ENCODE measurements at regions not wholly inside any gene's neighbourhood (a gene's known extent, or its start where the extent isn't known, plus 50 kb on each side); places are given as distances from the start of the nearest gene placed in this dataset.

- H3K27ac ChIP-seq (ENCODE audit: extremely low read depth, low read depth, low read length), result no peak overlapping the region
- no peaks in the 10 kb centered on the region for H3K36me3 ChIP-seq (ENCODE audit: control insufficient read depth in 2 of 2, insufficient read depth in 1 of 2, low read length in 2 of 2)
- TF ChIP-seq GLIS2 (tag by site-specific recombination; IDR thresholded peaks at IDR 0.05) (no peak), ZNF549 (tag by site-specific recombination; IDR thresholded peaks at IDR 0.05) (no peak), ZNF302 (tag by site-specific recombination; IDR thresholded peaks at IDR 0.05; ENCODE audit: low read depth) (no peak), ZNF366 (tag by site-specific recombination; conservative IDR thresholded peaks at IDR 0.05) (no peak), ZBTB11 (tag by site-specific recombination; conservative IDR thresholded peaks at IDR 0.05; ENCODE audit: low read depth) (no peak)
- ChIA-PET CTCF (no interaction called here), POLR2A (no interaction called here)
- H3K4me3 ChIP-seq (ENCODE audit: low read depth, low read length), result no peak overlapping the region
- H3K9me3 ChIP-seq (ENCODE audit: control insufficient read depth, insufficient read depth, low read depth, low read length), result no peaks in the 10 kb centered on the region; the same call in none of the 2 replicates
- H3K4me1 ChIP-seq (ENCODE audit: control insufficient read depth, insufficient read depth, low read length), result no peaks in the 10 kb centered on the region
Observed at GRCh38 chr5:124200381-124200780, 546.1 kb downstream of the ZNF608 start.

- H3K4me3 ChIP-seq (ENCODE audit: low read depth, low read length), result no peak overlapping the region
- ChIA-PET CTCF (no interaction called here), POLR2A (no interaction called here)
- no peaks in the 10 kb centered on the region for H3K36me3 ChIP-seq (ENCODE audit: control insufficient read depth in 2 of 2, insufficient read depth in 1 of 2, low read length in 2 of 2)
- H3K4me1 ChIP-seq (ENCODE audit: control insufficient read depth, insufficient read depth, low read length), result no peaks in the 10 kb centered on the region
- no peak overlapping the region for H3K27ac ChIP-seq (ENCODE audit: extremely low read depth, low read depth, low read length)
- TF ChIP-seq ZBTB21 (tag by site-specific recombination; IDR thresholded peaks at IDR 0.05), result no peak
- H3K9me3 ChIP-seq (ENCODE audit: control insufficient read depth, insufficient read depth, low read depth, low read length), result no peaks in the 10 kb centered on the region; the same call in none of the 2 replicates
Observed at GRCh38 chr5:124199893-124200292, 546.5 kb downstream of the ZNF608 start.

- CTCF ChIA-PET, result interaction anchor here (0.8 kb wide), 1 partner anchor 16 kb away, joined by 3 read pairs; no protein-coding TSS in a partner anchor
- TF ChIP-seq ZNF211 (tag by site-specific recombination; IDR thresholded peaks at IDR 0.05; ENCODE audit: low read depth) (no peak), RBAK (tag by site-specific recombination; IDR thresholded peaks at IDR 0.05) (no peak), YY2 (tag by site-specific recombination; IDR thresholded peaks at IDR 0.05) (no peak), ZNF132 (tag by site-specific recombination; IDR thresholded peaks at IDR 0.05; ENCODE audit: borderline replicate concordance) (no peak), ZNF398 (tag by site-specific recombination; IDR thresholded peaks at IDR 0.05) (no peak), EGR2 (tag by site-specific recombination; IDR thresholded peaks at IDR 0.05; ENCODE audit: low read depth) (no peak), ZNF18 (tag by site-specific recombination; IDR thresholded peaks at IDR 0.05) (no peak), ZNF112 (tag by site-specific recombination; IDR thresholded peaks at IDR 0.05) (no peak)
- no peak overlapping the region for H3K4me3 ChIP-seq (ENCODE audit: low read depth, low read length)
- H3K36me3 ChIP-seq (ENCODE audit: control insufficient read depth in 2 of 2, insufficient read depth in 1 of 2, low read length in 2 of 2), result no peaks in the 10 kb centered on the region
- no peaks in the 10 kb centered on the region for H3K9me3 ChIP-seq (ENCODE audit: control insufficient read depth, insufficient read depth, low read depth, low read length)
- POLR2A ChIA-PET, result no interaction called here
- no peak overlapping the region for H3K27ac ChIP-seq (ENCODE audit: extremely low read depth, low read depth, low read length)
- H3K4me1 ChIP-seq (ENCODE audit: control insufficient read depth, insufficient read depth, low read length), result peaks cover 3% of the 10 kb centered on the region; the same call in 1 of the 2 replicates
Observed at GRCh38 chr5:124195411-124195810, 551.0 kb downstream of the ZNF608 start.

All from HEK293 (cell line).